ENCODE measurements at regions not wholly inside any gene's neighbourhood (a gene's known extent, or its start where the extent isn't known, plus 50 kb on each side); places are given as distances from the start of the nearest gene placed in this dataset.

- no peak for DNase-seq (ENCODE audit: low read depth in 2 of 2)
Observed at GRCh38 chr21:17440969-17441368, 71.9 kb upstream of the CXADR start.

- DNase-seq (ENCODE audit: low read depth in 2 of 2), result no peak
Observed at GRCh38 chr21:17441370-17441769, 71.5 kb upstream of the CXADR start.

GRCh38 chr21:17442165-17442564 lies 70.7 kb upstream of the CXADR start:
- no peak for DNase-seq (ENCODE audit: low read depth in 2 of 2)

- no peak for DNase-seq (ENCODE audit: low read depth in 2 of 2)
Observed at GRCh38 chr21:17444828-17445227, 68.0 kb upstream of the CXADR start.

- no peak for DNase-seq (ENCODE audit: low read depth in 2 of 2)
Observed at GRCh38 chr21:17446737-17447136, 66.1 kb upstream of the CXADR start.

- no peak for DNase-seq (ENCODE audit: low read depth in 2 of 2)
Observed at GRCh38 chr21:17449701-17450100, 63.1 kb upstream of the CXADR start.

- DNase-seq (ENCODE audit: low read depth in 2 of 2), result peak; percentile 29 to 45
Observed at GRCh38 chr21:17451364-17451891, 61.4 kb upstream of the CXADR start.

GRCh38 chr21:17454315-17455027 lies 58.4 kb upstream of the CXADR start:
- DNase-seq (ENCODE audit: low read depth in 2 of 2), result peak; percentile 90

- DNase-seq (ENCODE audit: low read depth in 2 of 2), result no peak
Observed at GRCh38 chr21:17455028-17455353, 57.9 kb upstream of the CXADR start.

GRCh38 chr21:17455451-17455850 lies 57.4 kb upstream of the CXADR start:
- DNase-seq (ENCODE audit: low read depth in 2 of 2), result no peak

GRCh38 chr21:17458279-17458678 lies 54.6 kb upstream of the CXADR start:
- no peak for DNase-seq (ENCODE audit: low read depth in 2 of 2)

- no peak for DNase-seq (ENCODE audit: low read depth in 2 of 2)
Observed at GRCh38 chr21:17460094-17460493, 52.7 kb upstream of the CXADR start.

- peak; percentile 73 to 76 for DNase-seq (ENCODE audit: low read depth in 2 of 2)
Observed at GRCh38 chr21:17461014-17461413, 51.8 kb upstream of the CXADR start.

- DNase-seq (ENCODE audit: low read depth in 2 of 2), result peak in 1 of 2 experiments; percentile 5
Observed at GRCh38 chr21:17461582-17461981, 51.3 kb upstream of the CXADR start.

GRCh38 chr21:17462276-17462981 lies 50.4 kb upstream of the CXADR start:
- no peak for DNase-seq (ENCODE audit: low read depth in 2 of 2)

Data from fibroblast of skin of left quadriceps (primary cell).